22Rv1 (cell line): ENCODE measurements at regions not wholly inside any gene's neighbourhood (a gene's known extent, or its start where the extent isn't known, plus 50 kb on each side); places are given as distances from the start of the nearest gene placed in this dataset.
"Not testable (repeated sequence)": the region's sequence is repeated elsewhere in the genome, so short reads cannot be mapped to it uniquely, and the experiment has no call there.

ENCODE experiments used
- CTCF ChIP-seq: fragments of 450-650 bp; IDR thresholded peaks from 2 replicates; pipeline ENCODE4 v1.5.1; 2017; ENCODE audit warnings: mild to moderate bottlenecking
- ZFX ChIP-seq: fragments of 450-650 bp; IDR thresholded peaks from 2 replicates; pipeline ENCODE4 v1.6.1; 2017; ENCODE audit warnings: antibody characterized with exemption, borderline replicate concordance

- not testable (repeated sequence) for TF ChIP-seq CTCF, ZFX
These were observed 143.8 kb downstream of the NPIPB11 start for GRCh38 chr16:29262725-29263124.
